CD4-positive, CD25-positive, alpha-beta regulatory T cell (primary cell): ENCODE measurements at regions not wholly inside any gene's neighbourhood (a gene's known extent, or its start where the extent isn't known, plus 50 kb on each side); places are given as distances from the start of the nearest gene placed in this dataset.
A peak's percentile ranks its signal among the peaks of the same experiment; 100 is the strongest.

Source experiments
- ATAC-seq, 2 donors: fragments of 150-1000 bp; cut with Tn5 transposase; one replicate each; pipeline ENCODE4 v1.10.0; 2021; ENCODE audit warnings: low read depth in 2 of 2, moderate number of reproducible peaks in 2 of 2, moderate library complexity in 1 of 2
- DNase-seq, 3 donors: peaks; one replicate each; pipeline versions ENCODE4 v3.0.0 to v3.0.0-alpha.2; 2012 to 2022; ENCODE audit warnings: mixed read lengths in 1 of 3
- H3K27ac ChIP-seq: one replicate; pipeline ENCODE4 v1.7.0; 2013; ENCODE audit warnings: mild to moderate bottlenecking, low read length; ENCODE audit not compliant: insufficient read depth, poor library complexity, severe bottlenecking
- H3K27me3 ChIP-seq: one replicate; pipeline ENCODE4 v1.7.0; 2013; ENCODE audit warnings: low read length; ENCODE audit not compliant: control insufficient read depth, insufficient read depth
- H3K36me3 ChIP-seq: one replicate; pipeline ENCODE4 v1.7.0; 2013; ENCODE audit warnings: mild to moderate bottlenecking, low read length, moderate library complexity; ENCODE audit not compliant: control insufficient read depth, insufficient read depth
- H3K4me1 ChIP-seq: 2 replicates; pipeline ENCODE4 v1.7.0; 2013; ENCODE audit warnings: mild to moderate bottlenecking, low read length; ENCODE audit not compliant: insufficient read depth, control insufficient read depth, poor library complexity, severe bottlenecking
- H3K4me3 ChIP-seq: one replicate; pipeline ENCODE4 v1.7.0; 2013; ENCODE audit warnings: low read depth, mild to moderate bottlenecking, low read length, moderate library complexity
- H3K9me3 ChIP-seq, 2 experiments: 1 replicate in 1 of 2; 2 replicates in 1 of 2; pipeline ENCODE4 v1.7.0; 2013; ENCODE audit warnings: low read length in 2 of 2, mild to moderate bottlenecking in 1 of 2, moderate library complexity in 1 of 2; ENCODE audit not compliant: control insufficient read depth in 2 of 2
- H3K27ac Mint-ChIP-seq, 3 donors: one replicate each; pipeline ENCODE4 v1.8.0; 2020 to 2022; ENCODE audit warnings: mild to moderate bottlenecking in 3 of 3, mixed read lengths in 3 of 3, moderate library complexity in 2 of 3
- H3K27me3 Mint-ChIP-seq: one replicate; pipeline ENCODE4 v1.8.0; 2022; ENCODE audit warnings: mild to moderate bottlenecking, mixed read lengths
- H3K36me3 Mint-ChIP-seq: one replicate; pipeline ENCODE4 v1.8.0; 2020; ENCODE audit warnings: mixed read lengths
- H3K4me1 Mint-ChIP-seq, 4 donors: one replicate each; pipeline ENCODE4 v1.8.0; 2020 to 2022; ENCODE audit warnings: mixed read lengths in 4 of 4, mild to moderate bottlenecking in 1 of 4
- H3K4me3 Mint-ChIP-seq, 4 donors: one replicate each; pipeline ENCODE4 v1.8.0; 2020 to 2022; ENCODE audit warnings: mild to moderate bottlenecking in 4 of 4, mixed read lengths in 4 of 4, moderate library complexity in 3 of 4
- H3K9me3 Mint-ChIP-seq, 7 donors: one replicate each; pipeline ENCODE4 v1.8.0; 2020 to 2022; ENCODE audit warnings: mixed read lengths in 7 of 7, mild to moderate bottlenecking in 3 of 7, moderate library complexity in 2 of 7

DNA sequence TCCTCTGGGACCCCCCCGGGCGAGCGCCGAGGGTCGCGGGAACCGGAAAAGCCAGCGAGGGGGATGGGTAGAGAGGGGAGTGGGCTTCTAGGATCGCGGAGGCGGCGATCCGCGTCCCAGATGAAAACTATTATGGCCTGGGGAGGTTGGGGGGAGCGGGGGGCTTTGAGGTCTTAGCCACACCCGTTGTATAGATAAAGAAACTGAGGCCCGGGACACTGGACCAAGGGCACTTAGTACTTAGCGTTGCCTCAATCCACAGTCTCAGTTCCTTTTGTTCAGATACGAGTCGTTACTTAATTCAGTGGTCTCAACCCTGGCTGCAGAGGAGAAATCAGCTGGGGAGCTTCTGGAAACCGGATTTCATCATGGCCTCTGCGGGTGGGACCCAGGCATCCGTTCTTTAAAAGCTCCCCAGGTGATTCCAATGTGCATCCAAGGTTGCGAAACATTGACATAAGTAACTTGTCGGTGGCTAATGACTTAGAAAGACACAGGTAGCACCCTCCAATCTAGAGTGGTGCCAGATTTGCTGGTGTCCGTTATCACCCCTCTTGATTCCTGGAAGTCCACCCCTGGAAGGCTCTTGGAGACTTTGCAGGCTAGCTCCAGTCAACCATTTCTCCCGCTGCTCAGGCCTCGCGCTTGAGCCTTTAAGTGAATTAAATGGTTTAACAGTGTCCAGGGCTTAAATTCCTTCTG is 90.7 kb downstream of the GEMIN8 start:
- DNase-seq (no peak), ATAC-seq (no peak)
- Mint-ChIP-seq H3K27me3 (peaks cover 18% of the 10 kb centered on the region), H3K4me3 (peak overlapping the region in 3 of 4 donors; percentile 15 to 63 (median 59)), H3K4me1 (peaks cover 0 to 11% (median 0%) of the 10 kb centered on the region in 4 donors), H3K9me3 (peaks cover 0 to 5% (median 0%) of the 10 kb centered on the region in 7 donors), H3K36me3 (no peaks in the 10 kb centered on the region), H3K27ac (no peak overlapping the region)
- no peaks in the 10 kb centered on the region for H3K9me3 ChIP-seq
- H3K36me3 ChIP-seq, result no peaks in the 10 kb centered on the region
- no peaks in the 10 kb centered on the region for H3K4me1 ChIP-seq
- peaks cover 14% of the 10 kb centered on the region for H3K27me3 ChIP-seq
- H3K27ac ChIP-seq, result no peak overlapping the region
- H3K4me3 ChIP-seq, result no peak overlapping the region

DNA sequence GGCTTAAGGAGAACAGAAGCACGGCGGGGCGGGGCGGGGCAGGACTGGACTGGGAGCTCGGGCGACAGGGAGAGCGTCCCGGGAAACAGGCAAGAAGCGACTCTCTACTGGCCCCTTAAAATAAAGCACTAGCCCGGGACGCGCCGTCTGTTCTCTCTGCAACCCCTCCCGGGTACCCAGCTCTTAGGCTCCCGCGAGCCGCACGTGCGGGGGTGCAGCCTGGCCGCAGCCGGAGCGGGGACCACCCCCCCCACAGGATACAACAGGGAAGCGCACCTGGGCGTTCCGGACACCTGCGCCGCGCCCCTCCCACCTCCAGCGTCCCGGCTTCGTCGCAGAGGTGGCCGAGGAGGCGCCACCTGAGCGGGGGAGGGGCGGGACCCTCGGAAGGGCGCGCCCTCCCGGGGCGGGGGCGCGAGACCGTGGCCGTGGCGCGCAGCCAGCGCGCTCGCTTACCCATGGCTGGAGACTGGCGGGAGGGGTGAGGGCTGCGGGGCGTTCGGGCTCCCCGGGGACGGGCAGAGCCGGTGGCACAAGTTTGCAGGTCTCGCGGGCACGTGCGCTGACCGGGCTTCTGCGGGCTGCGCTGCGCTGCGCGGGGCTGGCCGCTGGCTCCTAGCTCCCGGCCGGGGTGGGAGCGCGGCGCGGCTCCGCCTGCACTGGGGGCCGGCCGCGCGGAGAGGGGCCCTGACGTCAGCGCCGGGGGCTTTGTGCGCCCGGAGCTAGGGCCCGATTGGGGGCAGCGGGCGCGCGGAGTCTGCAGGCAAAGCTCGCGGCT is 91.5 kb downstream of the GEMIN8 start:
- no peak overlapping the region for H3K27ac ChIP-seq
- ATAC-seq, result no peak
- Mint-ChIP-seq H3K27me3 (peaks cover 20% of the 10 kb centered on the region), H3K27ac (no peak overlapping the region), H3K4me1 (peaks cover 0 to 11% (median 0%) of the 10 kb centered on the region in 4 donors), H3K36me3 (no peaks in the 10 kb centered on the region), H3K4me3 (peak overlapping the region in 2 of 4 donors; percentile 46 to 54), H3K9me3 (peaks cover 0 to 5% (median 0%) of the 10 kb centered on the region in 7 donors)
- DNase-seq, result no peak
- H3K4me3 ChIP-seq, result no peak overlapping the region
- H3K4me1 ChIP-seq, result no peaks in the 10 kb centered on the region
- no peaks in the 10 kb centered on the region for H3K36me3 ChIP-seq
- H3K9me3 ChIP-seq, result no peaks in the 10 kb centered on the region
- peaks cover 14% of the 10 kb centered on the region for H3K27me3 ChIP-seq

DNA sequence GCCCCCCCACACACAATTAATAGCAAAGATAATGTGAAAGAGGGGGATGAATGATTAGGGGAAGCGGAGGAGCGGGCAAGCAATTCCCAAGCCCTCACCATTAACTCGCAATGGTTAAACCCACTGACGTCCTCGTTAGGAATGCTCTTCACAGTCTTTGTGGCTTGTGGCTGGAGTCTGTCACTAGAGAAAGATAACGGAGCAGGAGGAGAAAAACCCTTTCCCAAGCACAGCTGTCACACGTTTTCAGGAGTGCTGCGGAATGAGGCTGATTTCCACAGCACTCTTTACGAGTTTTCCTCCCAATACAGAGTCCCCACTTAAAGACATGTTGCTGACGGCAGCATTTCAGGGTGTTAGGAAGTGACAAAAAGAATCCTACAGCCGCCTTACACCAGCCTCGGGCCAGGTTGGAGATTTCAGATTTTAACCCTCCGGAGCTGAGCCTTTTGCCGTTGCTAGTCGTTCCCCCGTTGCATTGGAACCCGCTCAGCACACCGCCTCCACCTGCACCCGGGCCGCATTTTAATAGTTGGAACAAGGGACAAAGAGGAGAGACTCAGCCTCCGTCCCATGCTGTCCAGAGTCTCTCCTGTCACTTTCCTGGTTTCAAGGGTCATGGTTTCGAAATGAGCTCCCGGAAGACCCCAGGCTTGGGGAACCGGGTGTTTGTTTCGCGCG is 92.2 kb downstream of the GEMIN8 start:
- no peak for ATAC-seq
- Histone ChIP-seq H3K9me3 (no peaks in the 10 kb centered on the region), H3K4me3 (no peak overlapping the region), H3K4me1 (no peaks in the 10 kb centered on the region), H3K27ac (no peak overlapping the region), H3K36me3 (no peaks in the 10 kb centered on the region), H3K27me3 (peaks cover 14% of the 10 kb centered on the region)
- Mint-ChIP-seq H3K9me3 (peaks cover 0 to 5% (median 0%) of the 10 kb centered on the region in 7 donors), H3K4me3 (peak overlapping the region in 2 of 4 donors; percentile 46 to 54), H3K36me3 (no peaks in the 10 kb centered on the region), H3K27me3 (peaks cover 20% of the 10 kb centered on the region), H3K27ac (no peak overlapping the region), H3K4me1 (peaks cover 0 to 11% (median 0%) of the 10 kb centered on the region in 4 donors)
- no peak for DNase-seq

DNA sequence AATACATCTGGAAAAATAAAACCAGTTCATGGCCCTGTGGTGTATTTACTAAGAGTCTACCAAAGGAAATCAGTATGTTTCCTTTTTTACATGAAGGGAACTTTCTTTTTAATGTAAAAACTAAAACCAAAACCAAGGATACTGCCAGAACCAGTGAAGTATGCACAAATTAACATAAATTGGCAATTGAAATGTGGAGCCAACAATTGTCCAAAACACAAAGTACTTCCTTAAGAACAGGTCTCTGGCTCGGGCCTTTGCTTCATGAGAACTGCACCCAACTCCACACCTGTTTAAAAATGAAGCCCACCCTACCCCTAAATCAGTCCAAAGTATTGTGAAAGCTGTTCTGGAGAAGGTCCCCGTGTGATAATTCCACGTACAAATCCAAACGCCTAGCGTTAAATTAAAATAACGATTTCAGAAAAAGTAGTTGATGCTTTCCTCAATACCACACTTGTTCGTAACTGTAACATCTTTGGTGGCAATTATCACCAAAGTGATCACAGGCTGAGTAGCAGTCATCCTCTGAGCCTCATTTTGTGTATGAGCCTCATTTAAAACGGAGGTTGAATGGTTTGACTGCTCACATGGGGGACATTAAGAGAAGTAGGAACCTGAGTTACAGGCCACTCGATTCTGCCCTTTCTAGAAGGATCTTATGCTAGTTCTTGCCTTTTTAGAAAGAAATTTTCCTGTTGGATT is 93.0 kb downstream of the GEMIN8 start:
- peaks cover 23% of the 10 kb centered on the region for H3K27me3 Mint-ChIP-seq
- no peak overlapping the region for H3K27ac Mint-ChIP-seq
- ATAC-seq, result no peak
- Histone ChIP-seq H3K36me3 (no peaks in the 10 kb centered on the region), H3K9me3 (no peaks in the 10 kb centered on the region), H3K27ac (no peak overlapping the region), H3K4me3 (no peak overlapping the region), H3K4me1 (no peaks in the 10 kb centered on the region), H3K27me3 (peaks cover 14% of the 10 kb centered on the region)
- DNase-seq, result no peak
- H3K4me1 Mint-ChIP-seq, result peaks cover 0 to 11% (median 0%) of the 10 kb centered on the region in 4 donors
- H3K4me3 Mint-ChIP-seq, result no peak overlapping the region
- peaks cover 0 to 5% (median 0%) of the 10 kb centered on the region in 7 donors for H3K9me3 Mint-ChIP-seq
- no peaks in the 10 kb centered on the region for H3K36me3 Mint-ChIP-seq

GRCh38 chrX:13934731-13935130 is 95.0 kb downstream of the GEMIN8 start:
- ATAC-seq, result no peak
- no peak overlapping the region for H3K4me3 ChIP-seq
- peaks cover 25% of the 10 kb centered on the region for H3K27me3 Mint-ChIP-seq
- no peak overlapping the region for H3K27ac ChIP-seq
- H3K27ac Mint-ChIP-seq, result no peak overlapping the region
- H3K36me3 ChIP-seq, result no peaks in the 10 kb centered on the region
- H3K9me3 ChIP-seq, result no peaks in the 10 kb centered on the region
- no peaks in the 10 kb centered on the region for H3K36me3 Mint-ChIP-seq
- H3K27me3 ChIP-seq, result peaks cover 11% of the 10 kb centered on the region
- peaks cover 0 to 5% (median 0%) of the 10 kb centered on the region in 7 donors for H3K9me3 Mint-ChIP-seq
- no peaks in the 10 kb centered on the region for H3K4me1 ChIP-seq
- DNase-seq, result no peak
- no peak overlapping the region for H3K4me3 Mint-ChIP-seq
- peaks cover 0 to 11% (median 0%) of the 10 kb centered on the region in 4 donors for H3K4me1 Mint-ChIP-seq

GRCh38 chrX:13933851-13934250 is 95.8 kb downstream of the GEMIN8 start:
- peaks cover 8% of the 10 kb centered on the region for H3K27me3 ChIP-seq
- Mint-ChIP-seq H3K27ac (no peak overlapping the region), H3K36me3 (no peaks in the 10 kb centered on the region), H3K27me3 (peaks cover 17% of the 10 kb centered on the region), H3K4me1 (peaks cover 0 to 10% (median 0%) of the 10 kb centered on the region in 4 donors), H3K4me3 (no peak overlapping the region), H3K9me3 (peaks cover 0 to 5% (median 0%) of the 10 kb centered on the region in 7 donors)
- no peak for DNase-seq
- H3K27ac ChIP-seq, result no peak overlapping the region
- no peaks in the 10 kb centered on the region for H3K4me1 ChIP-seq
- H3K36me3 ChIP-seq, result no peaks in the 10 kb centered on the region
- H3K9me3 ChIP-seq, result no peaks in the 10 kb centered on the region
- H3K4me3 ChIP-seq, result no peak overlapping the region
- ATAC-seq, result no peak

DNA sequence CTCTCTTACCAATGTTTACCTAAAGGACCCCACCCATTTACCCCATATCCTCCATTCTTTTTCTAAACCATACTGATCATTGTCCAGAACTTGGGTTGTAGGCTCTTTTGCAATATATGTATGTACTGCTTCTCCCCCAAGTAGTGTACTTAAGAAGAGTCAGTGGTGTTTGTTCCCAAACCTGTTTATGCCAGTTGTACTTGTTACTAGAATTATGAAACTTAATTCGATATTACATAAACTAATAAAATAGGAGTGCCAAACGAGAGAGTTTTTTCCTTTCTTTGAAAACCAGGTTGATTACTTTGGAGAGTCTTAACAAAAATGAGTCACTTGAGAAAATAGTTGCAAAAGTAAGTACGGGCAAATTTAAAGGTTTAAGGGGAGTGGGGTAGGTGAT is 96.3 kb downstream of the GEMIN8 start:
- Mint-ChIP-seq H3K36me3 (no peaks in the 10 kb centered on the region), H3K27me3 (peaks cover 16% of the 10 kb centered on the region), H3K4me1 (peaks cover 0 to 9% (median 0%) of the 10 kb centered on the region in 4 donors), H3K9me3 (peaks cover 0 to 5% (median 0%) of the 10 kb centered on the region in 7 donors), H3K4me3 (no peak overlapping the region), H3K27ac (no peak overlapping the region)
- DNase-seq, result no peak
- Histone ChIP-seq H3K27me3 (peaks cover 8% of the 10 kb centered on the region), H3K4me3 (no peak overlapping the region), H3K36me3 (no peaks in the 10 kb centered on the region), H3K9me3 (no peaks in the 10 kb centered on the region), H3K27ac (no peak overlapping the region), H3K4me1 (no peaks in the 10 kb centered on the region)
- no peak for ATAC-seq
